Ovary (tissue), 1 donor: ENCODE measurements at regions not wholly inside any gene's neighbourhood (a gene's known extent, or its start where the extent isn't known, plus 50 kb on each side); places are given as distances from the start of the nearest gene placed in this dataset.

ENCODE experiments used
- EP300 ChIP-seq: sonication (generic); formaldehyde crosslinking; IDR thresholded peaks from one replicate; pipeline ENCODE4 v1.6.1; 2017; ENCODE audit warnings: antibody characterized with exemption
- POLR2A ChIP-seq: fragments of 450-650 bp; IDR thresholded peaks from one replicate; pipeline ENCODE4 v1.6.1; 2017; ENCODE audit warnings: antibody characterized with exemption, mild to moderate bottlenecking, moderate library complexity

- no peak for TF ChIP-seq EP300
- TF ChIP-seq POLR2A: no peak
Measured at GRCh38 chr13:56700324-56700723, 440.4 kb upstream of the PRR20A start.
